BLaER1 treated with 17β-estradiol and CSF1 and Interleukin-3, amounts not matched to agents 10 nM and 100 nM (cell line): ENCODE measurements at regions not wholly inside any gene's neighbourhood (a gene's known extent, or its start where the extent isn't known, plus 50 kb on each side); places are given as distances from the start of the nearest gene placed in this dataset.
"Not testable (repeated sequence)": the region's sequence is repeated elsewhere in the genome, so short reads cannot be mapped to it uniquely, and the experiment has no call there.

ENCODE experiments used
- H3K27ac ChIP-seq, 11 experiments: shearing (Covaris generic); formaldehyde crosslinking; 2 replicates each; pipeline ENCODE4 v1.8.1; 2022
- H3K27me3 ChIP-seq, 11 experiments: shearing (Covaris generic); formaldehyde crosslinking; 2 replicates each; pipeline ENCODE4 v1.8.1; 2022
- H3K36me3 ChIP-seq, 11 experiments: shearing (Covaris generic); formaldehyde crosslinking; 2 replicates each; pipeline ENCODE4 v1.8.1; 2022
- H3K4me1 ChIP-seq, 10 experiments: shearing (Covaris generic); formaldehyde crosslinking; 2 replicates each; pipeline ENCODE4 v1.8.1; 2022
- H3K4me2 ChIP-seq, 11 experiments: shearing (Covaris generic); formaldehyde crosslinking; 2 replicates each; pipeline ENCODE4 v1.8.1; 2022
- H3K4me3 ChIP-seq, 10 experiments: shearing (Covaris generic); formaldehyde crosslinking; 2 replicates each; pipeline ENCODE4 v1.8.1; 2022
- H3K9ac ChIP-seq, 11 experiments: shearing (Covaris generic); formaldehyde crosslinking; 2 replicates each; pipeline ENCODE4 v1.8.1; 2022
- H3K9me3 ChIP-seq, 11 experiments: shearing (Covaris generic); formaldehyde crosslinking; replicated peaks in 1 of 11; 2 replicates each; pipeline ENCODE4 v1.8.1; 2022
- H4K20me1 ChIP-seq, 11 experiments: shearing (Covaris generic); formaldehyde crosslinking; 2 replicates each; pipeline ENCODE4 v1.8.1; 2022
- Cebpa-rat ChIP-seq, 11 experiments: shearing (Covaris generic); IDR thresholded peaks; 2 replicates each; pipeline ENCODE4 v1.8.1; 2022

GRCh38 chr20:22687676-22688349 lies 103.4 kb upstream of the FOXA2 start:
- TF ChIP-seq Cebpa-rat (IDR thresholded peaks at IDR 0.05) = no peak
- H3K27ac ChIP-seq = peak overlapping the region in 5 of 11 experiments; percentile 8 to 100 (median 13); a peak in 5 of 22 replicates
- H3K4me1 ChIP-seq = peaks cover 59 to 84% (median 76%) of the 10 kb centered on the region in 10 experiments
- H3K27me3 ChIP-seq = no peaks in the 10 kb centered on the region
- peaks cover 0 to 3% (median 0%) of the 10 kb centered on the region in 11 experiments; a peak in 1 of 22 replicates for H3K9me3 ChIP-seq
- no peaks in the 10 kb centered on the region for H3K36me3 ChIP-seq
- no peak overlapping the region; a peak in 1 of 22 replicates for H3K9ac ChIP-seq
- H3K4me2 ChIP-seq = peak overlapping the region in 9 of 11 experiments; percentile 21 to 90 (median 53); a peak in 17 of 22 replicates
- 0 out of 22 replicates have a peak, but pooled peaks cover 0 to under 1% (median 0%) of the 10 kb centered on the region in 11 experiments for H4K20me1 ChIP-seq
- no peak overlapping the region for H3K4me3 ChIP-seq

GRCh38 chr20:22688485-22688884 lies 104.1 kb upstream of the FOXA2 start:
- no peak for TF ChIP-seq Cebpa-rat (IDR thresholded peaks at IDR 0.05)
- H4K20me1 ChIP-seq = no peaks in the 10 kb centered on the region
- H3K4me2 ChIP-seq = peak overlapping the region in 9 of 11 experiments; percentile 21 to 90 (median 53); a peak in 17 of 22 replicates
- peaks cover 0 to 3% (median 0%) of the 10 kb centered on the region in 11 experiments; a peak in 1 of 22 replicates for H3K9me3 ChIP-seq
- peaks cover 52 to 78% (median 69%) of the 10 kb centered on the region in 10 experiments for H3K4me1 ChIP-seq
- H3K27me3 ChIP-seq = no peaks in the 10 kb centered on the region
- H3K9ac ChIP-seq = no peak overlapping the region; a peak in 1 of 22 replicates
- H3K36me3 ChIP-seq = no peaks in the 10 kb centered on the region
- H3K27ac ChIP-seq = peak overlapping the region in 4 of 11 experiments; percentile 8 to 43 (median 27); a peak in 6 of 22 replicates
- H3K4me3 ChIP-seq = no peak overlapping the region

- Histone ChIP-seq H3K27me3 (no peaks in the 10 kb centered on the region), H3K9me3 (peaks cover 0 to 7% (median 0%) of the 10 kb centered on the region in 11 experiments; a peak in 1 of 22 replicates), H3K9ac (no peak overlapping the region), H3K36me3 (no peaks in the 10 kb centered on the region), H4K20me1 (no peaks in the 10 kb centered on the region), H3K4me1 (peaks cover 46 to 71% (median 62%) of the 10 kb centered on the region in 10 experiments), H3K4me2 (peak overlapping the region in 9 of 11 experiments; percentile 11 to 90 (median 53); a peak in 13 of 22 replicates), H3K4me3 (no peak overlapping the region), H3K27ac (peak overlapping the region in 3 of 11 experiments; percentile 2 to 27 (median 5); a peak in 1 of 22 replicates)
- no peak for TF ChIP-seq Cebpa-rat (IDR thresholded peaks at IDR 0.05)
Observed at GRCh38 chr20:22689266-22689665, 104.9 kb upstream of the FOXA2 start.

- no peak overlapping the region for H3K9ac ChIP-seq
Observed at GRCh38 chr20:22690000-22690399, 105.6 kb upstream of the FOXA2 start.

GRCh38 chr20:22690616-22691179 lies 106.3 kb upstream of the FOXA2 start:
- Histone ChIP-seq H3K4me2 (peak overlapping the region in 2 of 11 experiments; percentile 8 to 13; a peak in 1 of 22 replicates), H3K9me3 (peaks cover 0 to 7% (median 0%) of the 10 kb centered on the region in 11 experiments; a peak in 1 of 22 replicates), H3K4me3 (no peak overlapping the region), H3K27me3 (no peaks in the 10 kb centered on the region), H3K27ac (peak overlapping the region in 3 of 11 experiments; percentile 0 to 38 (median 14); a peak in 2 of 22 replicates), H3K36me3 (no peaks in the 10 kb centered on the region), H3K9ac (no peak overlapping the region; a peak in 2 of 22 replicates), H3K4me1 (peaks cover 32 to 56% (median 49%) of the 10 kb centered on the region in 10 experiments), H4K20me1 (no peaks in the 10 kb centered on the region)
- no peak for TF ChIP-seq Cebpa-rat (IDR thresholded peaks at IDR 0.05)

More at GRCh38 chr20:22690000-22690399, 105.6 kb upstream of the FOXA2 start:
- Histone ChIP-seq H3K9me3 (peaks cover 0 to 7% (median 0%) of the 10 kb centered on the region in 11 experiments; a peak in 1 of 22 replicates), H3K4me3 (no peak overlapping the region), H4K20me1 (no peaks in the 10 kb centered on the region), H3K4me2 (peak overlapping the region in 5 of 11 experiments; percentile 11 to 90 (median 63); a peak in 6 of 22 replicates), H3K27me3 (no peaks in the 10 kb centered on the region), H3K36me3 (no peaks in the 10 kb centered on the region), H3K27ac (no peak overlapping the region), H3K4me1 (peaks cover 39 to 63% (median 56%) of the 10 kb centered on the region in 10 experiments)
- no peak for TF ChIP-seq Cebpa-rat (IDR thresholded peaks at IDR 0.05)

GRCh38 chr20:22691369-22692118 lies 107.2 kb upstream of the FOXA2 start:
- Histone ChIP-seq H3K4me1 (peaks cover 24 to 48% (median 40%) of the 10 kb centered on the region in 10 experiments; a peak in 18 of 20 replicates), H3K27me3 (no peaks in the 10 kb centered on the region), H3K36me3 (no peaks in the 10 kb centered on the region), H3K9me3 (peaks cover 0 to 7% (median 0%) of the 10 kb centered on the region in 11 experiments; a peak in 1 of 22 replicates), H3K9ac (peak overlapping the region in 4 of 11 experiments; percentile 7 to 37 (median 22); a peak in 3 of 22 replicates), H3K4me3 (no peak overlapping the region), H3K4me2 (peak overlapping the region; percentile 32 to 65 (median 54); a peak in 21 of 22 replicates), H4K20me1 (no peaks in the 10 kb centered on the region), H3K27ac (peak overlapping the region in 5 of 11 experiments; percentile 4 to 39 (median 24); a peak in 6 of 22 replicates)
- no peak for TF ChIP-seq Cebpa-rat (IDR thresholded peaks at IDR 0.05)

- TF ChIP-seq Cebpa-rat (IDR thresholded peaks at IDR 0.05) = no peak
- peak overlapping the region in 5 of 11 experiments; percentile 4 to 39 (median 24); a peak in 5 of 22 replicates for H3K27ac ChIP-seq
Observed at GRCh38 chr20:22692119-22692475, 107.7 kb upstream of the FOXA2 start.

GRCh38 chr20:22692620-22693019 lies 108.2 kb upstream of the FOXA2 start:
- peaks cover 24 to 44% (median 33%) of the 10 kb centered on the region in 10 experiments; a peak in 18 of 20 replicates for H3K4me1 ChIP-seq
- not testable (repeated sequence) for H3K9ac ChIP-seq, H3K9me3 ChIP-seq, H4K20me1 ChIP-seq, H3K27me3 ChIP-seq, H3K27ac ChIP-seq, H3K4me3 ChIP-seq, H3K4me2 ChIP-seq, H3K36me3 ChIP-seq

More at GRCh38 chr20:22692119-22692475, 107.7 kb upstream of the FOXA2 start:
- H3K9ac ChIP-seq = peak overlapping the region in 4 of 11 experiments; percentile 7 to 37 (median 22); a peak in 3 of 22 replicates
- peaks cover 0 to 7% (median 0%) of the 10 kb centered on the region in 11 experiments; a peak in 1 of 22 replicates for H3K9me3 ChIP-seq
- no peak overlapping the region for H3K4me3 ChIP-seq
- no peaks in the 10 kb centered on the region for H4K20me1 ChIP-seq
- no peaks in the 10 kb centered on the region for H3K36me3 ChIP-seq
- peaks cover 24 to 44% (median 37%) of the 10 kb centered on the region in 10 experiments; a peak in 18 of 20 replicates for H3K4me1 ChIP-seq
- H3K27me3 ChIP-seq = no peaks in the 10 kb centered on the region
- peak overlapping the region; percentile 32 to 65 (median 54); a peak in 21 of 22 replicates for H3K4me2 ChIP-seq
